H4 (cell line): ENCODE measurements at regions not wholly inside any gene's neighbourhood (a gene's known extent, or its start where the extent isn't known, plus 50 kb on each side); places are given as distances from the start of the nearest gene placed in this dataset.
A peak's percentile ranks its signal among the peaks of the same experiment; 100 is the strongest.
"Not testable (repeated sequence)": the region's sequence is repeated elsewhere in the genome, so short reads cannot be mapped to it uniquely, and the experiment has no call there.

Experiments used
- DNase-seq: peaks from one replicate; pipeline ENCODE4 v3.0.0-alpha.2; 2015; ENCODE audit warnings: low spot score

DNA sequence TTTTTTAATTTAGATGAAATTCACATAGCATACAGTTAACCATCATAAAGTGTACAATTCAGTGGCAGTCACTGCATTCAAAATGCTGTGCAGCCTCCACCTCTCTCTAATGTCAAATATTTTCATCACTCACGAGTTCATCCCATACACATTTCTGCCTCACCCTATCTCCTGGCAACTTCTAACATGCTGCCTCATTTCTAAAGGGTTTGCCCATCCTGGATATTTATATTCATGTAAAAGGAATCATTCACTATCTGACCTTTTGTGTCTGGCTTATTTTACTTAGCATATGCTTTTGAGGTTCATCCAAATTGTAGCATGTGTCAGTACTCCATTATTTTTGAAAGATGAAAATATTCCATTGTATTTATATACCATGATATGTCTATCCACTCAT lies 286.9 kb upstream of the VSTM2A start:
- no peak for DNase-seq

DNA sequence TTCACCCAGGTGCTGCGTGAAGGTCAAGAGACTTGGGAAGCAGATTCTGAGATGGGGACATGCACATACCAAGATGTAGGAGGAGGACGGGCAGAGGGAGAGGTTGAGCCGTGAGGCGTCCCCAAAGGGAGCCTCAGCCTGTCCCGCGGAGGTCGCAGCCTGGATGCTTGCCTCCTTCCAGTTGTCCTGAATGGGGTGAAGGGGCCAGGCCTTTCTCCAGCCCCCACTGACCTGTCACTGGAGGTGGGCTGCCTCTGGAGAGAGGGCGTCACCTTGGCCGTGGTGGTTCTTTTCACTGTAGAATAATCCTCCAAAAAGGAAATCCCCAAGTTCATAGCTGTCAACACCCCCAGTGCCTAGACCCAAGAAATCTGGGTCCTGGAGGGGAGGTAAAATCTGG lies 283.0 kb upstream of the VSTM2A start:
- no peak for DNase-seq

GRCh38 chr7:54260941-54261371 lies 281.2 kb upstream of the VSTM2A start:
- peak; percentile 67 for DNase-seq

DNA sequence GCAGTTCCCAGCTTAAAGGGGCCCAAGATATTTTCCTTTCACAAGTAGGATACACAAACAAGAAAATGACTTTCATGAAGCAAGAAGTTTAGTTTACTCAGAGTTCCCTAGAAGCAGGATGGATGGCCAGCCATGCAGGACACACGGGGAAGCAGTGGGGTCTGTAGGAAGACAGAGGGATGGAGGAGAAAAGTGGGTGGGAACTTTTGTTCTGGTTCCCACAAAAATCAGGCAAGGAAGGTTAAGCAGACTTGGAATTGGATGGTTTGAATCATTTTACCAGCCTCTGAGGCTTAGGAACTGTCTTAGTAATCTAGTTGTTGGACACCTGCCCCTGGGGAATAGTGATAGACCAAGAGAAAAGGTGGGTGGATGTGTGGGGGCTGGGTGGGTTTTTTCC lies 263.3 kb upstream of the VSTM2A start:
- DNase-seq, result no peak

GRCh38 chr7:54292171-54292925 lies 249.8 kb upstream of the VSTM2A start:
- DNase-seq, result no peak

DNA sequence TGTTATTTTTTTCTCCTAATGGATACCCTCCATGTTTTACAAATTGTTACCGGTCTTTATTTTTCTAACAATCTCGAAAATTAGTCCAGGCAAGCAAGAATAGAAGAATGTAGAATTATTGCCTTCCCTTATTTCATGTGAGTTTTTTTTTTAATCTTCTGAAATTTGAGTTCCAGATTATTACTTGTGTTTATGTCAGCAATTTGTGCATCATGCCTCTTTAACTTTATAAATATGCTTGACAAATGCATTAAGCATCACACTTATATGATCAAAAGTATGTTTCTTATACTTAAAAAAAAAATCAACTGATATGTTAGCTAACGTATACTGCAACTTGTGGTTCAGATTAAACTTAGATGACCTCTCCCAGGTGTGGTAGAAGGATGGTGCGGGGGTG lies 242.7 kb upstream of the VSTM2A start:
- no peak for DNase-seq

- not testable (repeated sequence) for DNase-seq
Measured at GRCh38 chr7:54315955-54316354, 226.2 kb upstream of the VSTM2A start.

- DNase-seq, result no peak
Measured at GRCh38 chr7:54326592-54327167, 215.5 kb upstream of the VSTM2A start.

- no peak for DNase-seq
Measured at GRCh38 chr7:54330216-54330800, 211.9 kb upstream of the VSTM2A start.

GRCh38 chr7:54331311-54331710 lies 210.9 kb upstream of the VSTM2A start:
- DNase-seq, result no peak

DNA sequence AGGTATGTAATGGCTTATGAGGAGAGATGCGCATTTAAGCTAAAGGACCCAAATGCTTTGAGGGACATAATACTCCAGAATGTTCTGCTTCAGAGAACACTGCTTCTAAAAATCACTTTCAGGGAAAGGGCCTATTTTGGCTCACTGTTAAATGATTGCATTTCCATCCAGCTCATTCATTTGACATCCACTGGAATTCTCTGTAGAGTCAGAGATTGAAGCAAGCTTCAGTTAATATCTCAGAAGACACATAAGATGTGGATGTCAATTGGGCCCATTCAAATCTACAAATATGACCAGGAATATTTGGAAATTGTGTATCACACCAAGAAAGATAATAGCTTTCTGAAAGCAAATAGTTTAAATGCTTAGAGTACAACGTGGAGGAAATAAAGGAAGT lies 209.9 kb upstream of the VSTM2A start:
- no peak for DNase-seq

DNA sequence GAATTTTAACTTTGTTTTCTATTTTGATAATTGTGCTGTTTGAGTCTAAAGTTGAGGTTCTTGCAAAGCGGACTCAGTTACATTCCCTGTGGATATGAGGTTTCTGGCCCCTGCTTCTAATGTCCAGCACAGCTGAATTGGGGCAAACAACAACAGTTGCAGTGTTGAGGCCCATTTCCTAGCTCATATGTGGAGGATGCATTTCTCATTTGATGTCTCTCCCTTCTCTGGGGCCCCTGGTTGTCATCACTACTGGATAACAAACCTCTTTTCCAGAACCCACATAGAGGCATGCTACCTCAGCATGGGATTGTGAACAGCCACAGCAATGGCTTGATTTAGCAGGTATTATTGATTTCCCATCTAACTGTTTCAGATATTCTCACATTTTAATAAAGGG lies 208.2 kb upstream of the VSTM2A start:
- DNase-seq, result no peak

DNA sequence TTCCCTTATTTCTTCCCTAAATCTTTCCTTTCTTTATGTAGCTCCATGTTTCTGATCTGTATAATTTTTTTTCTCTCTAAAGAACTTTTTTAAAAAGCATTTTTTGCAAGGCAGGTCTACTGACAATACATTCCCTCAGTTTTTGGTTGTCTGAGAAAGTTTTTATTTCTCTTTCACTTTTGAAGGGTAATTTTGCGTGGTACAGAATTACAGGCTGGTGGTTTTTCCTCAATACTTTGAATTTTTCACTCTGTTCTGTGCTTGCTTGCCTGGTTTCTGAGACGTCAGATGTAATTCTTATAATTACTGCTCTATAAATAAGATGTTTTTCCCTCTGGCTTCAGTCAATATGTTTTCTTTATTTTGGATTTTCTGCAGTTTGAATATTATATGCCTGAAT lies 205.4 kb upstream of the VSTM2A start:
- no peak for DNase-seq

DNA sequence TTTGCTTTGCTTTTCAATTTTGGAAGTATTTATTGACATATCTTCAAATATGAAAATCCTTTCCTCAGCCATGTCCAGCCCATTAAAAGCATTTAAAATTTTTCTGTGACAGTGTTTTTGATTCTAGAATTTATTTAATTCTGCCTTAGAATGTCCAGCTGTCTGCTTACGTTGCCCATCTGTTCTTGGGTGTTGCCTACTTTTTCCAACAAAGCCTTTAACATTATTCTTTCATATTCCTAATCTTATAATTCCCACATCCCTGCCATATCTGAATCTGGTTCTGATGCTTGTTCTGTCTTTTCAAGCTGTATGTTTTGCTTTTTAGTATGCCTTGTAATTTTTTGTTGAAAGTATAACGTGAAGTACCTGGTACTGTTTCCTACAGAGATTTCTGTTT lies 204.7 kb upstream of the VSTM2A start:
- DNase-seq, result no peak

- DNase-seq, result no peak
Measured at GRCh38 chr7:54338319-54338718, 203.9 kb upstream of the VSTM2A start.

GRCh38 chr7:54339073-54339472 lies 203.1 kb upstream of the VSTM2A start:
- DNase-seq, result peak; percentile 77

- DNase-seq, result no peak
Measured at GRCh38 chr7:54342458-54342857, 199.7 kb upstream of the VSTM2A start.

- no peak for DNase-seq
Measured at GRCh38 chr7:54343511-54343910, 198.7 kb upstream of the VSTM2A start.

DNA sequence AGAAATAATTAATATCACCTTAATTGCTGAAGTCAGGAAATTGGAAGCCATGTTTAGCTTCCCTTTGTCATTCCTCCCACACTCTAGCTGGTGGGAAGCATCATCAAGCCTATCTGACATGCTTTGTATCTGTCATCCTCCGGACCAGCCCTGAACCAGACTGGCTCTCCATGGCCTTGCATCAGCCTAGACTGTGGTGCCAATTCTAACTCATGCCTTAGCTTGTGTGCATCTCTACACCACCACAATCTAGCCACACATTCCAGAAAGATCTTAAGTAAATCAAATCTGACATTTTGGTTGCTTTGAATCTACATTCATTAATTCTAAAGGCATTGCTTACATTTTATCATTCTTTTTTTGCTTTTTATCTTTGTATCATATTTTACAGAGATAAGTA lies 196.4 kb upstream of the VSTM2A start:
- peak; percentile 25 for DNase-seq

DNA sequence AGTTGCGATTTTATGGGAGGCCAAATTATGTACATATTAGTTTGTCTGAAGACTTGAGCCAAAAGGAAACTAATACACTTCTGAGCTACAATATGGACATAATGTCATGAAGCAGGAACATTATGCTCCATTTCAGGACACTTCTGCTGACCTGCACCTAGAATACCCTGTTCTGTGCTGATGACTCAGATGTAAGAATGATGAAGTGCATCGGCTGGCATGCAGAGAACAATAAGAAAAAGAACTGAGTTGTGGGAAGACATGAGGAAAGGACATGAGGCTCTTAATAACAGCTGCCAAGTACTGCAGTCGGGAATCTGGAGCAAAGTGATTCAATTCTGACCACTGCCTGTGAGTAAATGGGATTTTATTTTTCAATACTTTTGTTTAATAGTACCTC lies 192.9 kb upstream of the VSTM2A start:
- DNase-seq, result peak; percentile 27

DNA sequence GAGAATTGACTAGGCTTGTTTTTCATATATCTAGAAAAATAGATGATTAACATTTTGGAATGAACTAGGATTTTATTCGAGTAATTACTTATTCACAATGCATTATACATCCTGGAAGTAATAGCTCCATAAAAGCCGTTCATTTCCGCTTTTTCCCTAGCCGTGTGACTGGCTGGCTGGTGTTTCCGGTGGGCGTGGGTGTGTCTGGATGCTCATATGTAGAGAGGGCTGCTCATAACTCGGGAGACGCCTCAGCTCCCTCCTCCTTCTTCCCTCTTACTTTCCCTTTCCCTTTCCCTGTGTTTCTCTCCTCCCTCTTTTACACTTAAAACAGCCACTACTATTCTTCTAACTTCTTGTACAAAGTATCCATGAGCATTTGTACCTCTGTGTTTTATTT lies 187.7 kb upstream of the VSTM2A start:
- DNase-seq, result peak; percentile 97

DNA sequence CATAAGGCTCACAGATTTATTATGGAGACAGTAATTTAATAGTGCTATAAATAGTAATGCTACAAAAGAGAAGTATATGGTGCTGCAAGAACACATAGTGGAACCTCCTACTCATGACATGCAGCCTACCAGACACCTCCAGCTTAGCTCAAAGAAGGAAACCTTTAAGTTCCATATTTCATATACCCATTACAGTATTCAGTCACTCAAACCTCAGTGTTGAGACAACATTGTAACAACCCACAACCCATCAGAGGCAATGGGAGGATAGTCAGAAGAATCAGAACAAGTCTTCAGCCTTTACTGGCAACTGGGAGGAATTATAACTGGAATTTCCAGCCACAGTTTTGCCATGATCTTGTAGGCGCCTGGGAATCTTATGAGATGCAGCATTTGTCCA lies 186.3 kb upstream of the VSTM2A start:
- no peak for DNase-seq

DNA sequence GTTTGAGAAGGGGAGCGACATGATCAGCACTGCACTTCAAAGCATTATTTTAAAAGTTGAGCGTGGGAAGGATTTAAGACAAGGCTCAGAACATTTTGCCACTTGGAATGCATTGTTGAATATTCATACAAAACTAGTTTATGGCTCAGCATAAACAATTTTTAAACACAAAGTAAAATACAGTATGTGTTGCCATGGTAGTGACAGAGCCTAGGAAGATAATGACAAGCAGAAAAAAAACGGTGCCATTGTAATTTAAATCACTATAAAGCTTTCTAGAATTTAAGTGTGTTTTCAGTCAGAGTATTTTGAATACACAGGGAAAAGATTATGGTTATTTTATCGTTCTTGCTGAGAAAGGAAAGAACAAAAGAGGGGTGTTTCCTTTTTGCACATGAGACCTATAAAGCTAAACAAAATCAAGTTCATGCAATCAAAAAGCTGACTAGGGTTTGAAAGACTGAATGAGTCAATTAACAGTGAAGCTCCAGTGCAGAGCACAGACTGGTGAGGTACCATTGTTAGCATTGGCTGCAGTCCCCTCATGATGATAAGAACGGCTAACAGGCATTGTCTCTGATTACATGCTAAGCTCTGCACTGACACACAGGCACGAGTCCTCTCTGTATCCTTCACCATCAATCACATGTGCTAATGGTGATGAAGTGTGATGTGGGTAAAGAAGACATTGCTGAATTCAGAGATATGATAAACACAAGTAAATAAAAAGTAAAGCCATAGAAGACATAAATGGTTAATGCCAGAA lies 181.9 kb upstream of the VSTM2A start:
- no peak for DNase-seq
